ENCODE measurements at regions not wholly inside any gene's neighbourhood (a gene's known extent, or its start where the extent isn't known, plus 50 kb on each side); places are given as distances from the start of the nearest gene placed in this dataset.

DNA sequence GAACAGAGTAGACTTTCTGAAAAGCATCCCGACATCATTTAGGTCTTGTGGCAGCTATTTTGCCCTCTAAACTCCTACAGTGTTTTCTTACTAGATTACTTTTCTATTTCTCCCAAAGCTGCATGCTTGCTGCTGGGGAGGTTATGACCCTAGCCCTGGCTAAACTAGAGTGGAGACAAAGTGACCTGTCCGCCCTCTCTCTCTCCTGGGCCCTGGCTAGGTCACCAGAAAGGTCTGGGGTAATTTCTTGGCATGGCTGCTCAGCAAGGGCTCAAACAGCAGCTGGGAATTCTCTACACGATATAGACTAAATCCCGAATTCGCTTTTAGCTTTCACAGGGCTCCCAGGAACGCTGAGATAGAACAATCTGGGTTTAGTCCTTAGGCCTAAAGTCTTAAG is 84.5 kb upstream of the KCNE2 start:
- no peak overlapping the region for H2AFZ ChIP-seq (ENCODE audit: low read length)
- no peak for TF ChIP-seq EZH2phosphoT487 (IDR thresholded peaks at IDR 0.05; ENCODE audit: low read length)
- TF ChIP-seq, protein P1, sequence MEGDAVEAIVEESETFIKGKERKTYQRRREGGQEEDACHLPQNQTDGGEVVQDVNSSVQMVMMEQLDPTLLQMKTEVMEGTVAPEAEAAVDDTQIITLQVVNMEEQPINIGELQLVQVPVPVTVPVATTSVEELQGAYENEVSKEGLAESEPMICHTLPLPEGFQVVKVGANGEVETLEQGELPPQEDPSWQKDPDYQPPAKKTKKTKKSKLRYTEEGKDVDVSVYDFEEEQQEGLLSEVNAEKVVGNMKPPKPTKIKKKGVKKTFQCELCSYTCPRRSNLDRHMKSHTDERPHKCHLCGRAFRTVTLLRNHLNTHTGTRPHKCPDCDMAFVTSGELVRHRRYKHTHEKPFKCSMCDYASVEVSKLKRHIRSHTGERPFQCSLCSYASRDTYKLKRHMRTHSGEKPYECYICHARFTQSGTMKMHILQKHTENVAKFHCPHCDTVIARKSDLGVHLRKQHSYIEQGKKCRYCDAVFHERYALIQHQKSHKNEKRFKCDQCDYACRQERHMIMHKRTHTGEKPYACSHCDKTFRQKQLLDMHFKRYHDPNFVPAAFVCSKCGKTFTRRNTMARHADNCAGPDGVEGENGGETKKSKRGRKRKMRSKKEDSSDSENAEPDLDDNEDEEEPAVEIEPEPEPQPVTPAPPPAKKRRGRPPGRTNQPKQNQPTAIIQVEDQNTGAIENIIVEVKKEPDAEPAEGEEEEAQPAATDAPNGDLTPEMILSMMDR (IDR thresholded peaks at IDR 0.05; ENCODE audit: low read length): no peak
- TF ChIP-seq EZH2 (optimal IDR thresholded peaks at IDR 0.05; ENCODE audit: low read depth, low read length): no peak
- DNase-seq: no peak

DNA sequence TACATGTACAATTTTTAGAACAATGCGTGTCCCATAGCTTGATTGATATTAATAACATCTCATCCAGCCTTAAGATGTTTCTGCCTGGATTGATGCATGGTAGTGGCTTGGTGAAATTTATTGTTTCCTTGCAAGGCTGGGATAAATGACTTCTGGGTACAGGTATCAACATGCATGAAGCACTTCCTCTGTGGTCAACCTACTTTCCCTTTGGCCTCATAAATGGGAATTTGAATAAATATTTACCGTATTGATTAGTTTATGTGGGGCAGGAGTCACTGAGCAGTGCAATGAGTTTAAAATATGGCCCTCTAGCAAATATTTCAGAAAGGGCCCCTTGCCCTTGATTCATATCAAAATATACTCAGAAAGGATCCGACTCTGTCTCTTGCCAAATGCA is 83.9 kb upstream of the KCNE2 start:
- Histone ChIP-seq H4K20me1 (ENCODE audit: insufficient read depth, low read length) (no peaks in the 10 kb centered on the region), H3K4me1 (ENCODE audit: low read length) (no peaks in the 10 kb centered on the region), H3F3A (ENCODE audit: insufficient read depth, low read length) (no peaks in the 10 kb centered on the region), H3K9me3 (replicated peaks; ENCODE audit: insufficient read depth, low read length) (no peaks in the 10 kb centered on the region), H3K36me3 (replicated peaks; ENCODE audit: insufficient read depth, low read length) (no peaks in the 10 kb centered on the region), H2AFZ (ENCODE audit: low read length) (no peak overlapping the region), H3K9me2 (replicated peaks; ENCODE audit: insufficient read depth, low read length) (no peaks in the 10 kb centered on the region), H3K27me3 (replicated peaks; ENCODE audit: insufficient read depth, low read length) (no peaks in the 10 kb centered on the region), H3K9ac (ENCODE audit: low read length) (no peak overlapping the region), H3K79me2 (ENCODE audit: low read length) (no peaks in the 10 kb centered on the region), H3K27ac (ENCODE audit: low read length) (no peak overlapping the region), H3K4me2 (ENCODE audit: low read depth, low read length) (no peak overlapping the region), H3K4me3 (ENCODE audit: low read length) (no peak overlapping the region)
- DNase-seq: no peak
- TF ChIP-seq EZH2phosphoT487 (IDR thresholded peaks at IDR 0.05; ENCODE audit: low read length) (no peak), EZH2 (optimal IDR thresholded peaks at IDR 0.05; ENCODE audit: low read depth, low read length) (no peak)
- TF ChIP-seq, protein P1 (IDR thresholded peaks at IDR 0.05; ENCODE audit: low read length): no peak

More for the DNA sequence above, 84.5 kb upstream of the KCNE2 start:
- no peak overlapping the region for H3K4me2 ChIP-seq (ENCODE audit: low read depth, low read length)
- H3K9ac ChIP-seq (ENCODE audit: low read length): no peak overlapping the region
- no peaks in the 10 kb centered on the region for H3F3A ChIP-seq (ENCODE audit: insufficient read depth, low read length)
- H3K27me3 ChIP-seq (replicated peaks; ENCODE audit: insufficient read depth, low read length): no peaks in the 10 kb centered on the region
- H3K36me3 ChIP-seq (replicated peaks; ENCODE audit: insufficient read depth, low read length): no peaks in the 10 kb centered on the region
- H3K9me3 ChIP-seq (replicated peaks; ENCODE audit: insufficient read depth, low read length): no peaks in the 10 kb centered on the region
- H4K20me1 ChIP-seq (ENCODE audit: insufficient read depth, low read length): no peaks in the 10 kb centered on the region
- H3K4me1 ChIP-seq (ENCODE audit: low read length): no peaks in the 10 kb centered on the region
- no peaks in the 10 kb centered on the region for H3K9me2 ChIP-seq (replicated peaks; ENCODE audit: insufficient read depth, low read length)
- no peaks in the 10 kb centered on the region for H3K79me2 ChIP-seq (ENCODE audit: low read length)
- no peak overlapping the region for H3K27ac ChIP-seq (ENCODE audit: low read length)
- no peak overlapping the region for H3K4me3 ChIP-seq (ENCODE audit: low read length)

DNA sequence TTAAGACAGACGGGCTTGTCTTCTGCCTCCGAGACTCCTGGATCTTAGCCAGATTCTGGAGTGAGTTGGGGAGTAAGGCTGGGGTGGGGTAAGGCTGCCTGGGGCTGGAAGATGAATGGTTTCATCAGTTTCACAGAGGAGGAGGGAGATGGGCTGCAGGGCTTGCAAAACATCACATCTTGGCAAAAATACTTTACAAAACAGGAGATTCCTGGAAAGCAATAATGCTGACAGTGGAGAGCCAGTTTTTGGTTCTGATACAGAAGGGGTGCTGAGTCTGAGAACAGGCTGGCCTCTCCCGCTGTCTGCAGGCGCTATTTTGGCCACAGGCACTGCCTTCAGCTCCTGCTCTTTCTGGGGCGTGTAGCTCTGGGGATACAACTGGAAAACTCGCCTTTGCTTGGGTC is 83.4 kb upstream of the KCNE2 start:
- Histone ChIP-seq H2AFZ (ENCODE audit: low read length) (no peak overlapping the region), H3K27ac (ENCODE audit: low read length) (no peak overlapping the region), H3K27me3 (replicated peaks; ENCODE audit: insufficient read depth, low read length) (no peaks in the 10 kb centered on the region)

More for the DNA sequence above, 83.4 kb upstream of the KCNE2 start:
- H3K79me2 ChIP-seq (ENCODE audit: low read length): no peaks in the 10 kb centered on the region
- TF ChIP-seq, protein P1 (IDR thresholded peaks at IDR 0.05; ENCODE audit: low read length): no peak
- TF ChIP-seq EZH2 (optimal IDR thresholded peaks at IDR 0.05; ENCODE audit: low read depth, low read length) (no peak), EZH2phosphoT487 (IDR thresholded peaks at IDR 0.05; ENCODE audit: low read length) (no peak)
- no peaks in the 10 kb centered on the region for H3K4me1 ChIP-seq (ENCODE audit: low read length)
- H3K4me3 ChIP-seq (ENCODE audit: low read length): no peak overlapping the region
- DNase-seq: no peak
- H3K9me2 ChIP-seq (replicated peaks; ENCODE audit: insufficient read depth, low read length): no peaks in the 10 kb centered on the region
- H3K36me3 ChIP-seq (replicated peaks; ENCODE audit: insufficient read depth, low read length): no peaks in the 10 kb centered on the region
- no peak overlapping the region for H3K4me2 ChIP-seq (ENCODE audit: low read depth, low read length)
- H3F3A ChIP-seq (ENCODE audit: insufficient read depth, low read length): no peaks in the 10 kb centered on the region
- no peak overlapping the region for H3K9ac ChIP-seq (ENCODE audit: low read length)
- no peaks in the 10 kb centered on the region for H3K9me3 ChIP-seq (replicated peaks; ENCODE audit: insufficient read depth, low read length)
- no peaks in the 10 kb centered on the region for H4K20me1 ChIP-seq (ENCODE audit: insufficient read depth, low read length)
